Activated B cell treated with CpG ODN at 0.5 μM for 24 hours (primary cell): ENCODE measurements at regions not wholly inside any gene's neighbourhood (a gene's known extent, or its start where the extent isn't known, plus 50 kb on each side); places are given as distances from the start of the nearest gene placed in this dataset.

Experiments
- ATAC-seq: fragments of 200-7000 bp; cut with Tn5 transposase; one replicate; pipeline ENCODE4 v1.10.0; 2021; ENCODE audit warnings: low read depth, mild to moderate bottlenecking, moderate library complexity
- CTCF ChIA-PET: fragments of 350-600 bp; sonication (Branson Sonifier 250); formaldehyde crosslinking; loops from one replicate; lab custom pipeline; 2021; ENCODE audit warnings: antibody characterized with exemption; lab: Charles Lee
- POLR2A ChIA-PET: fragments of 350-600 bp; sonication (Branson Sonifier 250); formaldehyde crosslinking; loops from one replicate; lab custom pipeline; 2021; ENCODE audit warnings: antibody characterized with exemption; lab: Charles Lee
- DNase-seq: peaks from one replicate; pipeline ENCODE4 v3.0.0; 2022
- H3K27ac Mint-ChIP-seq: one replicate; pipeline ENCODE4 v1.8.0; 2020; ENCODE audit warnings: mixed read lengths
- H3K27me3 Mint-ChIP-seq: one replicate; pipeline ENCODE4 v1.8.0; 2021; ENCODE audit warnings: mixed read lengths
- H3K36me3 Mint-ChIP-seq: one replicate; pipeline ENCODE4 v1.8.0; 2021; ENCODE audit warnings: low read depth, mixed read lengths
- H3K4me1 Mint-ChIP-seq: one replicate; pipeline ENCODE4 v1.8.0; 2021; ENCODE audit warnings: mixed read lengths
- H3K4me3 Mint-ChIP-seq: one replicate; pipeline ENCODE4 v1.8.0; 2020; ENCODE audit warnings: mild to moderate bottlenecking, mixed read lengths
- H3K9me3 Mint-ChIP-seq: one replicate; pipeline ENCODE4 v1.8.0; 2020; ENCODE audit warnings: mixed read lengths
- CTCF ChIP-seq: fragments of 200-600 bp; IDR thresholded peaks from one replicate; pipeline ENCODE4 v1.8.0; 2022; ENCODE audit warnings: antibody characterized with exemption, mild to moderate bottlenecking
- intact Hi-C: fragments of 100-400 bp; cut with micrococcal nuclease; formaldehyde crosslinking; loops from one replicate; pipeline ENCODE4 v1.15.1; 2024

GRCh38 chr3:101123081-101123480 is 129.9 kb upstream of the ABI3BP start:
- ChIA-PET CTCF (no interaction called here), POLR2A (no interaction called here)
- TF ChIP-seq CTCF = no peak
- Mint-ChIP-seq H3K27me3 (peaks cover 3% of the 10 kb centered on the region), H3K9me3 (no peaks in the 10 kb centered on the region), H3K36me3 (no peaks in the 10 kb centered on the region), H3K4me1 (no peaks in the 10 kb centered on the region), H3K4me3 (no peak overlapping the region), H3K27ac (no peak overlapping the region)
- ATAC-seq (no peak), DNase-seq (no peak)
- intact Hi-C loops = no loop called here

GRCh38 chr3:101122681-101123080 is 129.5 kb upstream of the ABI3BP start:
- TF ChIP-seq CTCF = no peak
- Mint-ChIP-seq H3K9me3 (no peaks in the 10 kb centered on the region), H3K4me1 (no peaks in the 10 kb centered on the region), H3K36me3 (no peaks in the 10 kb centered on the region), H3K27ac (no peak overlapping the region), H3K27me3 (peaks cover 3% of the 10 kb centered on the region), H3K4me3 (no peak overlapping the region)
- intact Hi-C loops = no loop called here
- POLR2A ChIA-PET = no interaction called here
- DNase-seq = no peak
- ATAC-seq = no peak
- CTCF ChIA-PET = no interaction called here

- intact Hi-C loops = no loop called here
- no peak for ATAC-seq
- Mint-ChIP-seq H3K27me3 (peaks cover 2% of the 10 kb centered on the region), H3K4me3 (no peak overlapping the region), H3K36me3 (no peaks in the 10 kb centered on the region), H3K9me3 (no peaks in the 10 kb centered on the region), H3K27ac (no peak overlapping the region), H3K4me1 (no peaks in the 10 kb centered on the region)
- DNase-seq = no peak
- CTCF ChIA-PET = no interaction called here
- no peak for TF ChIP-seq CTCF
- POLR2A ChIA-PET = no interaction called here
These were observed 126.8 kb upstream of the ABI3BP start for GRCh38 chr3:101120039-101120438.

GRCh38 chr3:101119535-101119934 is 126.3 kb upstream of the ABI3BP start:
- H3K4me1 Mint-ChIP-seq = no peaks in the 10 kb centered on the region
- no peak overlapping the region for H3K4me3 Mint-ChIP-seq
- H3K36me3 Mint-ChIP-seq = no peaks in the 10 kb centered on the region
- ATAC-seq (no peak), DNase-seq (no peak)
- ChIA-PET CTCF (no interaction called here), POLR2A (no interaction called here)
- intact Hi-C loops = no loop called here
- no peaks in the 10 kb centered on the region for H3K9me3 Mint-ChIP-seq
- TF ChIP-seq CTCF = no peak
- no peak overlapping the region for H3K27ac Mint-ChIP-seq
- H3K27me3 Mint-ChIP-seq = no peaks in the 10 kb centered on the region

GRCh38 chr3:101117980-101118379 is 124.8 kb upstream of the ABI3BP start:
- H3K4me1 Mint-ChIP-seq = no peaks in the 10 kb centered on the region
- H3K27me3 Mint-ChIP-seq = no peaks in the 10 kb centered on the region
- CTCF ChIA-PET = no interaction called here
- H3K9me3 Mint-ChIP-seq = no peaks in the 10 kb centered on the region
- no peak overlapping the region for H3K4me3 Mint-ChIP-seq
- no peaks in the 10 kb centered on the region for H3K36me3 Mint-ChIP-seq
- TF ChIP-seq CTCF = no peak
- POLR2A ChIA-PET = no interaction called here
- no peak overlapping the region for H3K27ac Mint-ChIP-seq
- DNase-seq (no peak), ATAC-seq (no peak)
- intact Hi-C loops = no loop called here
